HG02943 (cell line): ENCODE measurements at regions not wholly inside any gene's neighbourhood (a gene's known extent, or its start where the extent isn't known, plus 50 kb on each side); places are given as distances from the start of the nearest gene placed in this dataset.

Source experiments
- ATAC-seq: cut with Tn5 transposase; IDR thresholded peaks from one replicate; pipeline ENCODE4 v1.9.1; 2021; ENCODE audit warnings: mild to moderate bottlenecking, low read depth, moderate library complexity; ENCODE audit not compliant: unreplicated experiment

DNA sequence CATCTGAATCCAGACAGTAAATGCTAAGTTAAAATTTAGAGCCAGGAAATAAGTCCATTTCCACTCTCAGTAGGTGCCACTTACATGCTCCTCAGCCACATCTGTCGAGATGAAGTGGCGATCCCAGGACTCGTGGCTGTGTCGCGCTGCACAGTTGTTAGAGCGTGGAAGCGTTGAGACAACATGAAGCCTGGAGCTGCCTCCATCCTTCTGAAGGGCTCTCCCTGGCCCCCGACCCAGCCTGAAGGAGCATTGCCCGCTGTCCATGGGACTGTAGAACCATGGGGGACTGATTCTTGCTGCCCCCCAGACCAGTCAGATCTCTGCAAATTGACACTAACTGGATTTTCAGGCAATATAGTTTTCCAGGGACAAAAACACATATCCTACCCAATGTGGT, 58.9 kb downstream of the IRX1 start:
- ATAC-seq: no peak

- no peak for ATAC-seq
Observed at GRCh38 chr5:3656803-3657202, 61.2 kb downstream of the IRX1 start.

DNA sequence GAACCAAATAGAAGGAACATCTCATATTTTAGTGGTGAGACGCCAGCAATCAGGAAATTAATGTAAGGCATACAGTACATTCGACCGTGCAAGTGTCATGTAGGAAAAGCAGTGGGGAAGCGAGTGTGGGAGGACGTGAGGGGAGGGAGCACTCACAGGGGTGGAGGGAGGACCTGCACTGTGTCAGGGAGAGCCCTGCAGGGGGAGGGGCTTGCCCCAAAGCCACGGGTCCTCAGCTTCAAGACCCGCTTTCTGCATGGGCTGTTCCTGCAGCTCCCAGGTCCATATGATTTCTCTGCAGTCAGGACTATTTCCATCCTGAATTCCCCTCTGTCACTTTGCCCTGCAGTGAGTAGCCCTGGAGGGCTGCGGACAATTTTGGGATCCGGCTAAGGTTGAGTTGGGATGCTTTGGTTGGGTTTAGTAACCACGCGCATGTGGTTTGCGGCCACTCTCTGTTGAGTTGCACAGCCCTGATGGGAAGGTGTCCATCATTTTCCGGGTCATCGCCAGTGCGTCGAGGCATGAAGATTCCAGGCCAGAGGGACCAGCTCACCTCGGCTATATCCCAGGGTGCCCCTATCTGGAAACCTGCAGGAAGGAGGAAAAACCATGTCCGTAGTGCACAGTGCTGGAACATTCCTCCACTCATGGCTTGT, 61.9 kb downstream of the IRX1 start:
- ATAC-seq: no peak

DNA sequence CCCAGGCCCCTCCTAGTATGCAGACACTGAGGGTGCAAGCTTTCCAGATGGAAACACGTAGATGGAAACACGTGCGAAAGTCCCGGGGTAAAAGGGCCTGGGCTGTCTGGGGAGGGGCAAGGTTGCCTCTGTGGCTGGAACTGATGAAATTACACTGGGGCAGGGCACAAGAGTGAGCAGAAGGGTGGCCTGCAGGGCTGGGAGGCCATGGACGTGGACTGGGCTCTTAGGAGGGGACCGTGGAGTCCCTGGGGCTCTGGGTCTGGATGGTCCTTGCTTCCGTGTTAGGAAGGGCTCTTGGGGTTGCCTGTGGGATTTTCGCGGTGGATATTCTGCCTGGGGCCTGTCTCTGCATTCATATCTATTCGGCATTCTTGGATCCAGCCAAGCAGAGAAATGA, 63.3 kb downstream of the IRX1 start:
- no peak for ATAC-seq

DNA sequence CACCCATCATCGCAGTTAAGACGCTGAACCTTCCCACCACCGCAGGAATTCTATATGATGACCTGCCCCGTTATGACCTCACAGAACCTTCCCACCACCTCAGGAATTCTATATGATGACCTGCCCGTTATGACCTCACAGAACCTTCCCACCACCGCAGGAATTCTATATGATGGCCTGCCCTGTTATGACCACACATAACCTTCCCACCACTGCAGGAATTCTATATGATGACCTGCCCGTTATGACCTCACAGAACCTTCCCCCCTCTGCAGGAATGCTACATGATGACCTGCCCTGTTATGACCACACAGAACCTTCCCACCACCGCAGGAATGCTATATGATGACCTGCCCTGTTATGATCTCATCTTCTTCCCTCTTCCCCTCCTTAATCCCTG, 64.3 kb downstream of the IRX1 start:
- no peak for ATAC-seq

DNA sequence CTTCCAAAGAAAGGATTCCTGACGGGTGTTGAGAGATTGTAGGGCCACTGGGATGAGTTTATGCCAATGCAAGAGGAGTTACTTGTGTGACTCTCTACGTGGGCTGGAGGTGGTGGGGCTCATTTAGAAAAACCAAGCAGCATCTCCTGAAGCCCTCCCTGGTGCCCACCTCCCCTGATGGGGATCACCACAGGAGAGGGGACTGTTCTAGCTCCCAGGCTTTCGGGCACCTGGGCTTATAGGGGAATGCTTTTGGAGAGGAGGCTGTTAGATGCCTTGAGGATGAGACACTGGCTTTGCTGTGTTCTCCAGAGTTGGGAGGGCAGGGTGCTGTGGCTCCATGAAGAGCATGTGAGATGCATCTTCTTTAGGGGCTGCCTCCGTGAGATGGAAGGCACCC, 65.0 kb downstream of the IRX1 start:
- ATAC-seq: no peak

- no peak for ATAC-seq
Observed at GRCh38 chr5:3661755-3662296, 66.2 kb downstream of the IRX1 start.

DNA sequence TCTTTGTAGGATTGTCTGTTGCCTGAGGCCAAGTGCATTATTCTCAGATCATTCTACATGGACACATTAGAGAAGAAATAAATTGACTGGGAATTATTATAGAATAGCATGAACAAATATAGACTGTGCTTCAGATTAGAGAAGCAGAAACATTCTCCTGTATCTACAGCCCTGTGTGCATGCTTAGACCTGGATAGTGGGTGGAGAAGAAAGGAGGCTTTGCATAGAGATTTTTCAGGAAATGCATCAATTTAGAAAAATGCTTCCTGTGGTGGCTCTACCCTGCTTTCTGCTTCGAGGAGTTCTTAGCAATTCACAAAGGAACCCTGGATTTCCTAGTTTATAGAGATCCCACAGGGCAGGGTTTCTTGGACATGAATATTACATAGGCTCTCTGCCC, 66.7 kb downstream of the IRX1 start:
- ATAC-seq: no peak

DNA sequence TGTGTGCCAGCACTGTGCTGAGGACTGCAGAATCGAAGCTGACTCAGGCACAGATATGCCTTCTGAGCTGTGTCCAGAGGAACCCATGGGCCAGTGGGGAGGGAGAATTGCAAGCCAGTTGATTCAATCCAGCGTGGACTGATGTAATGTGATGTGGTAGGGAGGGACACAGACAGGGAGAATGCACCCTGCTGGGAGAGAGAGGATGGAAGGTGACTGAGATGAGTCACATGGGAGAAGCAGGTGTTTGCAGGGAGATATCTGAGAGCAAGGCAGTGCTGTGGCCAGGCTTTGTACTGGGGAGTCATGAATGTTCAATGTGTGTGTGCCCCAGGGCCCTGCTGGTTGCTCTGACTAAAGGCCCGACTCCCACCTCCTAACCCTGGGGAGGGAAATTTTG, 75.7 kb downstream of the IRX1 start:
- no peak for ATAC-seq

DNA sequence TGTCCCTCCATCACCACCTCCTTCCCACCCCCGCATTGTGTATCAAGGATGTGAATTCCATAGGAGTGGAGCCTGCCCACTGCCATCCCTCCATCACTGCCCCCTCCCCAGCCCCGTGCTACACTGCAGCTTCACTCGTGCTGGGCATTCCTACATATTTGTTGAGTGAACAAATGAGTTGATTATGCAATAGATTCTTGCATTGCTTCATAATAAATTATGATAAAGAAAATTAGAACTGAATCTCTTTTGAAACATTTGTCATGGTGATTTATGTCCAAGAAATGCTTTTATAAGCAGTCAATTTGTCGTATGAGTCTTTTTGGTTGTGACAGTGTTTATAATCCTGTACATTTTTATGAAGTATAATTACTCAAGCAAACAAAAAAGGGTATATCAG, 83.2 kb downstream of the IRX1 start:
- no peak for ATAC-seq

DNA sequence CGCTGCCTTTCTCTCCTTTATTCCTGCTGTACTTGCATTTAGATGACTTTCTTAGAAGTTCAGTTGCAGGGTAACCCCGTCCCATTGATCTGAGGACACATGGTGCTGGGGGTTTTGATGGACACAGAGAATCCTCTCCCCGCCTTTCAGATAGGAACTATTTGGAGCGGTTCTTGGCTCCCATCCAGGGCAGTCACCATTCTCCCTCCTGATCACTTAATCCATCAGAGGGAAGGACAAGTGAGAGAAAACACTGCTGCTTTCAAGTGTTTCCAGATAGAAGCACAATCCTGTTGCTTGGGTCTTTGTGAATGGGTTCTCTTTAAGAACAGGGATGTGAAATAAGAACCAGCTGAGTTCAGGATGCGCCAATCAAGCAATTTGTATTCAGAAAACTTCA, 85.2 kb downstream of the IRX1 start:
- no peak for ATAC-seq

GRCh38 chr5:3684118-3684517, 88.5 kb downstream of the IRX1 start:
- ATAC-seq: no peak

DNA sequence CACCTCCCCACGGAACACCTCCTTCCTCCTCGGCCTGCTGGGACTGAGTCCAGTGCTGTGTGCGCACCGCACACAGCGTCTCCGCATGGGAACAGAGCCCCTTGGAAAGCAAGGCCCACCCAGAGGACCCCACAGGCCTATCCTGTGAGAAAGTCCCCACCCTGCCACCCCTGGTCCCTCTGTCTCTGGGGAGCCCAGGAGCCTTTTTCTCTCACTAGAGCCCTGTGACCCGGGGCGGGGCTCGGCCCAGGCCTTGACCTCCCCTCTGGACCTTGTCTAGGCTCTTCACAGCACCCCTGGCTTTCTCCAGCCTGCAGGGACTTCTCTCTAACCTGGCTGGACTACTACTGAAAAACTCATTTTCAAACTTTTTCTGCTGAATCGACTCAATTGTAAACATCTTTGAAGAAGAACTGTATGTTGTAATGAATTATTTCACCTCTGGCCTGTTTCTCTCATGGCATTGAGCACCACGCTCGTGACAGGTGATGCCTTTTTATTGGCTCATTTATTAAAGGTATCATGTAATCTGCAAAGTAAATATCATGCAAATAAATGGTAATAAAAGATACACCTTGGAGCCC, 89.2 kb downstream of the IRX1 start:
- ATAC-seq: no peak

DNA sequence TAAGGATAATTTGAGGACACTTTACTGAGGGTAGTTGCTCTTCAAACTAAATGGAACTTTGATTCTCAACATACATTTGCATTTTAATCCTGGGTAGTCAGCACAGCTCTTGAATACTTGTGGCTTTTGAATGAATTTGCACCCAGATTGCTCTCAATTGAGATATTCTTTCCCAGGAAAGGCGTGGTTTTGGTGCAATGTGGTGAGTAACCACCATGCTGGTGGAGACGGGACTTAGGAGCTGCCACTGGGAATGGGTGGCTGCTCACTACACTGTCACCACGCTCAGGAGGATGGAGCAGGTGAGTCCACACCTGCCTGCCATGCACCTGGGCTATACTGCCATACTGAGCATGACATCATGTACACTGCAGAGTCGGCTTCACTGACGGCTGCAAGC, 99.2 kb downstream of the IRX1 start:
- ATAC-seq: no peak

- ATAC-seq: no peak
Observed at GRCh38 chr5:3695818-3696217, 100.2 kb downstream of the IRX1 start.

DNA sequence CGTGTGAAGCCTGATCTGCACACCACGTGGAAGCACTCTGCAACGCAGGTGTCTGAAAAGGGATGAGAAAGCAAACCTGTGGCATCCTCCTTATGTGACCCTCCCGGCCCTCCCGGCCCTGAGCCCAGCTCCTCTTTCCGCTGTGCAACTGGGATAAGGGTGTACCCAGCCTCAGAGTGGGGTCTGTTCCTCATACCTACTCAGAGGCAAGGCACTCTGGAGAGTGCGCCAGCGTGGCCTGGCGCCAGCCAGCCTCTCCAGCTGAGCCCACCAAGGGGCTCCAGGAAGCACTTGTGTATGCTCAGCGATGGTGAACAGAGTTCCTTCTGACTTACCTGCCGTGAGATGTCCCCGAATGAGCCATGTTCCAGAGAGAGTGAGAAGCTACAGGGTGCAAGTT, 102.8 kb downstream of the IRX1 start:
- no peak for ATAC-seq

- ATAC-seq: no peak
Observed at GRCh38 chr5:3701694-3702093, 106.1 kb downstream of the IRX1 start.

GRCh38 chr5:3704661-3705060, 109.0 kb downstream of the IRX1 start:
- no peak for ATAC-seq

DNA sequence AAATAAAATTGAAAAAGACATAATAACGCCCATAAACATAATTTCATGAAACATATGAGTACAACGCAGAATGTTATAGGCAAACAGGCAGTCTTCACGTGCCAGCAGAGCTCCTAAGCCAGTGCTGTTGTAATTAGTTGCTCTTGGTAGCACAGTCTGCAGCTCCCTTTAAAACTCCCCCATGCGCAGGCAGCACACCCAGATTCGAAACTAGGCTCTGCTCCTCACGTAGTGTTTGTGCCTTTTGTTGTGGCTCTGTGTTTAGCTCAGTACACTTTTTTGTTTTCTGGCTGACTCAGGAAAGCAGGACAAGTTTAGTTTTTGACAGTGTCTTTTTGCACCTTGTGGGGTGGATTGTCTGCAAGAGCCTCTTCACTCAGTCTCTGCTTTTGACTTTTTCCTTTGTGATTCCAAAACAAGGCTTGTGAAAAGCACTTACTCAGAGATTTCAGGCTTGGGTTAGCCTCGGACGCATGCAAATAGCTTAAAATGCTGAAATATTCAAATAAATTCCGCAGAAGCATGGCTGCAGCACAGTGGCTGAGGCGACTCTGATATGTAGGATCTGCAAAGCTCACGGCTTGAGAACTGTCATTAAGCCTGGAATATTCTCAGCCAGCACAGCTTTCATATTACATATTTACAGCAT, 113.6 kb downstream of the IRX1 start:
- ATAC-seq: no peak

DNA sequence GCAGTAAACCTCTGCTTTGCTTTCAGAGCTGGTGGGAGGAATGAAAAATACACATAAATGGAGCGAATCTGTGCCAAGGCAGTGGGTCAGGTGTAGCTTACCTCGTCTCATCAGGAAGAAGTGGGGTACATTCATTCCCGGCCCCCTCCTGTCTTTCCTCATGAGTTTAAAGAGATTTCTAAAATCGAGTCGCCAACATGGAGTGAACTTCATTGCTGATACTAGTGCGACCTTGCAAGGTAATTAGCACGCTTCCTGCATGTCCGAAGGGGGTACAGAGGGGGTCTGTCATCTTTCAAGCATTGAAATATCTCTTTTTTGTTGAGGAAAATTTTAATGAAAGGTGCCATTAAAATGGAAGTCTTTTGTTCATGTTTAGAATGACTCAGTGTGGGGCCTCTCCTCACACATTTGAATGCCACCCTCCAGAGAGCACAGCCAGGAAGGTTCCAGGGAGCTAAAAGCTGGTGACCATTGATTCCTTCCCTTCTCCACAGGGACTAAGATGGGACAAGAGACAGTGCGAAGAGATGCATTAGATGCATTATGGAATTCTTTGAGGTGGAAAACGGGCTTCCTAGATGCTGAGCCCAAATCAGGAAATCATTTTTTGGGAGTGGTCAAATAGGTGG, 114.2 kb downstream of the IRX1 start:
- no peak for ATAC-seq

DNA sequence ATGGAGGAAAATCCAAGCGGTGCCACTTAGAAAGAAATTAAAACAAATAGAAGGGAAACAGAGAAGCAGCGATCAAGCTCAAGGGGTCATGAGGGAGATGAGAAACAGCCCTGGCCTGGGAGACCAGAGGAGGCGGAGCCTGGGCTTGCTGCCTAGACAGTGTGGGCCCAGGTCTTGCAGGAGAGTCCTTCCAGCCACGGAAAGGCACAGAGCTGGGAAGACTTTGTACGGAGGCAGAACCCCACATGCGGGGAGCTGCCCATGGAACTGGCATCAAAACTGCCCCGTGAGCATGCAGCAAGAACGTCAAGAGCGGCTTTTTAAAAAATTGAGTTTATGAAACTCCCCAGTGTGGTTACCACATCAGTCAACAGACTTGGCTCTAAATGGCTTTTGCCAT, 119.4 kb downstream of the IRX1 start:
- ATAC-seq: no peak

- no peak for ATAC-seq
Observed at GRCh38 chr5:3729631-3730030, 134.0 kb downstream of the IRX1 start.
